ENCODE measurements at regions not wholly inside any gene's neighbourhood (a gene's known extent, or its start where the extent isn't known, plus 50 kb on each side); places are given as distances from the start of the nearest gene placed in this dataset.

DNA sequence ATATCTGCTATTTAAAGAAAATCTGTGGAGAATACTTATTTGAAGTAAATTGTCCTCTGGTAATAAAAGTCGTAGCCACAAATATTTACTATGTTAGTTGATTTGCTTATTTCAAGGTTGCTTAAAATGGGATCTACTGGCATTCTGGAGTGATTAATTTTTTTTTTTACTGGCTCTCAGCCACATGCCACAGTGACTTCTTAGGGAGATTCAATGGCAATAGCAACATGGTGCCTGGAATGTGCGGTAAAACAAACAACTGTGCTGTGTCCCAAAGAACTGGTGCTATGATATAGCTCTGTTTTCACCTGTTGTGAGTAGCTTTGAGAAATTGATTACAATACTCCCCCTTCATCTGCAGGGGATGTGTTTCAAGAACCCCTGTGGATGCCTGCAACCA, 324.3 kb downstream of the GPAT3 start:
- H3K9me3 Mint-ChIP-seq = peaks cover 0 to 3% of the 10 kb centered on the region in 2 donors

DNA sequence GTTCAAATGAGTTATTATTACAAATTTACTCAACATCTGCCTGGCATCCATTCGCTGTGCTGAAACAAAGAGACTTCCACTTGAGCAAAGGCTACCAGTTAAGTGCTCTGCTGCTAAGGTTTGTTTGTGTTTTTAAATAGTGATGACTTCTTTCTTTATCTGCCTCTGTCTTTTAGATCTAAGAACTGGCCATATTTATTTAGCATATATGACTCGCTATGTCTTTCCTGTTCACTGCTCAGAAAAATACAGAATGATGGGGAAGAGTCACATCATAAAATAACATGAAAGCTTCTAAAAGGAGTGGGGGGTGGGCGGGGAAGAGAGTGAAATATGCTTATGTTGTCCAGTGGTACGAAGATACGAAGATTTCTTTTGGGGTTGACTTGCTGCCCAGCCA, 322.2 kb downstream of the GPAT3 start:
- H3K27ac Mint-ChIP-seq = no peak overlapping the region
- DNase-seq (no peak), ATAC-seq (replicated peaks) (no peak)
- H3K27me3 Mint-ChIP-seq = peaks cover 0 to 11% of the 10 kb centered on the region in 2 donors
- peaks cover 0 to 3% of the 10 kb centered on the region in 2 donors for H3K9me3 Mint-ChIP-seq
- no peaks in the 10 kb centered on the region for H3K36me3 Mint-ChIP-seq (ENCODE audit: insufficient read depth)
- H3K4me3 Mint-ChIP-seq = no peak overlapping the region
- H3K4me1 Mint-ChIP-seq (ENCODE audit: low read depth in 2 of 2) = no peaks in the 10 kb centered on the region

More for the DNA sequence above, 324.3 kb downstream of the GPAT3 start:
- H3K36me3 Mint-ChIP-seq (ENCODE audit: insufficient read depth) = no peaks in the 10 kb centered on the region
- H3K4me3 Mint-ChIP-seq = no peak overlapping the region
- DNase-seq = no peak
- ATAC-seq (replicated peaks) = no peak
- peaks cover 0 to under 1% of the 10 kb centered on the region in 2 donors for H3K27me3 Mint-ChIP-seq
- no peak overlapping the region for H3K27ac Mint-ChIP-seq
- H3K4me1 Mint-ChIP-seq (ENCODE audit: low read depth in 2 of 2) = no peaks in the 10 kb centered on the region

DNA sequence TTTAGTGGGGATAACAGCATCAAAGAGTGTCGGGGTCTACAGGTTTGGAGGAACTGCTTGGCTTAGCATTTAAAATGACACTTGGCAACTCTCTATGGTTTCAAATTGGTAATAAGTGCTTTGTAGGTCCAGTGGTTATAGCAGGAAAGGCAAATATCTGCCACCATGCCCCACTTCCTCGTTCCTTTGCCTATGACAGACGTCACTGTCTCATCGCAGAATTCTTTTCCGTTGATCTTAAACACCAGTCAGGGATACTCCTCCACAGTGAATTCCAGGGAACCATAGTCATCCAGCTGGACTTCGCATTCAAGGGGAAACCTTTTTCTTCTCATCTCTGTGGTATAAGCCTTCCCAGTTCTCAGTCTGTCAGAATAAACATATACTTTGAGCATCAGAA, 319.1 kb downstream of the GPAT3 start:
- ATAC-seq (replicated peaks) (no peak), DNase-seq (no peak)
- H3K27ac Mint-ChIP-seq = no peak overlapping the region
- no peaks in the 10 kb centered on the region for H3K9me3 Mint-ChIP-seq
- H3K4me1 Mint-ChIP-seq (ENCODE audit: low read depth in 2 of 2) = no peaks in the 10 kb centered on the region
- no peak overlapping the region for H3K4me3 Mint-ChIP-seq
- H3K27me3 Mint-ChIP-seq = peaks cover 5 to 25% of the 10 kb centered on the region in 2 donors
- no peaks in the 10 kb centered on the region for H3K36me3 Mint-ChIP-seq (ENCODE audit: insufficient read depth)

- H3K4me3 Mint-ChIP-seq = no peak overlapping the region
- no peaks in the 10 kb centered on the region for H3K4me1 Mint-ChIP-seq (ENCODE audit: low read depth in 2 of 2)
- H3K27ac Mint-ChIP-seq = no peak overlapping the region
- DNase-seq (no peak), ATAC-seq (replicated peaks) (no peak)
- H3K36me3 Mint-ChIP-seq (ENCODE audit: insufficient read depth) = no peaks in the 10 kb centered on the region
- peaks cover 0 to 3% of the 10 kb centered on the region in 2 donors for H3K9me3 Mint-ChIP-seq
- H3K27me3 Mint-ChIP-seq = peaks cover 5 to 31% of the 10 kb centered on the region in 2 donors
Observed at GRCh38 chr4:83852085-83852451, 316.2 kb downstream of the GPAT3 start.

- H3K27me3 Mint-ChIP-seq = peaks cover 5 to 31% of the 10 kb centered on the region in 2 donors
- no peak for DNase-seq
- no peaks in the 10 kb centered on the region for H3K4me1 Mint-ChIP-seq (ENCODE audit: low read depth in 2 of 2)
- no peak overlapping the region for H3K27ac Mint-ChIP-seq
- ATAC-seq (replicated peaks) = no peak
- no peak overlapping the region for H3K4me3 Mint-ChIP-seq
- peaks cover 0 to 3% of the 10 kb centered on the region in 2 donors for H3K9me3 Mint-ChIP-seq
- no peaks in the 10 kb centered on the region for H3K36me3 Mint-ChIP-seq (ENCODE audit: insufficient read depth)
Observed at GRCh38 chr4:83851261-83852084, 315.6 kb downstream of the GPAT3 start.

- H3K27ac Mint-ChIP-seq = no peak overlapping the region
- H3K36me3 Mint-ChIP-seq (ENCODE audit: insufficient read depth) = no peaks in the 10 kb centered on the region
- DNase-seq (no peak), ATAC-seq (replicated peaks) (no peak)
- no peak overlapping the region for H3K4me3 Mint-ChIP-seq
- H3K27me3 Mint-ChIP-seq = peaks cover 5 to 31% of the 10 kb centered on the region in 2 donors
- H3K4me1 Mint-ChIP-seq (ENCODE audit: low read depth in 2 of 2) = no peaks in the 10 kb centered on the region
- H3K9me3 Mint-ChIP-seq = peaks cover 0 to 3% of the 10 kb centered on the region in 2 donors
Observed at GRCh38 chr4:83850435-83850834, 314.5 kb downstream of the GPAT3 start.

DNA sequence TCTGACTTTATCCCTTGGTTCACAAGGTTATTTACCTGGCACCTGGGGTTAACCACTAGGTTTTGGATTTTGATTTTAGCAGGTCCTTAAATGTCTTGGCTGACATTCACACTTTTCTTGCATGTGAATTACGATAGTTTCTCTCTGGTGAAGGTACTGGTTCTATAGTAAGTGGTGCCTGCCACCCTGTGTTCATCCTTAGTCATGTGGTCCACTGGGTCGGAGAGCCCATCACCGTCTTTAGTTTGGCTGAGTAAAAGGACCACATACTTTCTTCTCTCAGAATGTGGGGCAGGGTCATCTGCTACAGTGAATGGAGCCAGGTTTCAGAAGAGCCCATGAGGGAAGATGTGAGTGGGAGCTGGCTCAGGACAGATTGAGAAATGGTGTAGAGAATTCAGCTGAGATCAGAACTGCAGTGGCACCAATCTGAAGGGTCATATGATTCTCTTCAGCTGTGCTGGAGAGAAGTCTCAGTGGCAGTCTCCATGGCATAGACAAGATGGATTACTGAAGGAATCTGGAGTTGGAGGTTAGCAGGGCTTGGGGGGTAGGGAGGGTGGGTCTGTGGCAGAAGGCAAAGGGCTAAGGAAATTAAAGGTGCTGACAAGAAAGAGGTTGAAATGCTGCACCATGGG, 310.4 kb downstream of the GPAT3 start:
- no peak for DNase-seq
- no peaks in the 10 kb centered on the region for H3K4me1 Mint-ChIP-seq (ENCODE audit: low read depth in 2 of 2)
- H3K27ac Mint-ChIP-seq = no peak overlapping the region
- peaks cover 0 to 3% of the 10 kb centered on the region in 2 donors for H3K9me3 Mint-ChIP-seq
- H3K4me3 Mint-ChIP-seq = no peak overlapping the region
- no peak for ATAC-seq (replicated peaks)
- H3K27me3 Mint-ChIP-seq = peaks cover 0 to 9% of the 10 kb centered on the region in 2 donors
- H3K36me3 Mint-ChIP-seq (ENCODE audit: insufficient read depth) = no peaks in the 10 kb centered on the region

DNA sequence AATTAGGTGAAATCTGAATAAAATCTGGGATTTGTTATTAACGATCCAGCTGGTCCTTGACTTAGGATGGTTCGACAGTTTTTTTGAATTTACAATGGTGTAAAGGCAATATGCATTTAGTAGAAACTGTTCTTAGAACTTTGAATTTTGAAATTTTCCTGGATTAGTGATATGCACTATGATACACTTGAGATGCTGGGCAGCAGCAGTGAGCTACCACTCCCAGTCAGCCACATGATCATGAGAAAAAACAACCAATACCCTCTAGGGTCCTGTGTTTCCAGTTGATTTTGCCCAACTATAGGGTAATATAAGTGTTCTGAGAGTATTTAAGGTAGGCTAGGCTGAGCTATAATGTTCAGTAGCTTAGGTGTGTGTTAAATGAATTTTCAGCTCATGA, 303.7 kb downstream of the GPAT3 start:
- Mint-ChIP-seq H3K9me3 (no peaks in the 10 kb centered on the region), H3K27me3 (no peaks in the 10 kb centered on the region), H3K4me1 (ENCODE audit: low read depth in 2 of 2) (no peaks in the 10 kb centered on the region), H3K36me3 (ENCODE audit: insufficient read depth) (no peaks in the 10 kb centered on the region), H3K4me3 (no peak overlapping the region), H3K27ac (no peak overlapping the region)
- ATAC-seq (replicated peaks) = no peak
- DNase-seq = no peak

GRCh38 chr4:83837614-83838308, 301.9 kb downstream of the GPAT3 start:
- ATAC-seq (replicated peaks) = no peak
- no peaks in the 10 kb centered on the region for H3K27me3 Mint-ChIP-seq
- no peaks in the 10 kb centered on the region for H3K4me1 Mint-ChIP-seq (ENCODE audit: low read depth in 2 of 2)
- no peaks in the 10 kb centered on the region for H3K36me3 Mint-ChIP-seq (ENCODE audit: insufficient read depth)
- no peak overlapping the region for H3K4me3 Mint-ChIP-seq
- no peak for DNase-seq
- no peak overlapping the region for H3K27ac Mint-ChIP-seq
- H3K9me3 Mint-ChIP-seq = no peaks in the 10 kb centered on the region

GRCh38 chr4:83833920-83834319, 298.0 kb downstream of the GPAT3 start:
- no peaks in the 10 kb centered on the region for H3K4me1 Mint-ChIP-seq (ENCODE audit: low read depth in 2 of 2)
- no peak for ATAC-seq (replicated peaks)

GRCh38 chr4:83832110-83832825, 296.4 kb downstream of the GPAT3 start:
- Mint-ChIP-seq H3K4me1 (ENCODE audit: low read depth in 2 of 2) (no peaks in the 10 kb centered on the region), H3K27ac (no peak overlapping the region), H3K36me3 (ENCODE audit: insufficient read depth) (no peaks in the 10 kb centered on the region), H3K27me3 (no peaks in the 10 kb centered on the region), H3K4me3 (no peak overlapping the region), H3K9me3 (peaks cover 0 to 3% of the 10 kb centered on the region in 2 donors)
- no peak for DNase-seq
- ATAC-seq (replicated peaks) = no peak

More at GRCh38 chr4:83833920-83834319, 298.0 kb downstream of the GPAT3 start:
- H3K27me3 Mint-ChIP-seq = no peaks in the 10 kb centered on the region
- H3K4me3 Mint-ChIP-seq = no peak overlapping the region
- H3K9me3 Mint-ChIP-seq = no peaks in the 10 kb centered on the region
- no peak for DNase-seq
- no peaks in the 10 kb centered on the region for H3K36me3 Mint-ChIP-seq (ENCODE audit: insufficient read depth)
- H3K27ac Mint-ChIP-seq = no peak overlapping the region

DNA sequence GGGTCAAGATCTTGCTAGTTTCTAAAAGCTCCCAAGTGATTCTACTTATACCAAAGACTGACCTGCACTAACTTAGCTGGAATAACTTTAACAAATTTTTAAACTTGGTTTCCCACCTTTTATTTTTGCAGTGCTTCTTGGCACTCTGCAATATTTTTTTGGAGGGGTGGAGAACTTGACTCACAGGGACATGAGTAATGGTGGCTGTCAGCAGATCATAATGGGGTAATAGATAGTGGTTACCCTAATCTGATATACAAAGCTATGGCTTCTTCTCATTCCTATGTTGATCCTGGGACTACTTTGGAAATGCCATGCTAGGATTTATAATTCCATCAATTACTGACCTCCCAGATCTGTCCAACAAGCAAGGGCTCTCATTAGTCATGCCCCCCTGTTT, 295.7 kb downstream of the GPAT3 start:
- ATAC-seq (replicated peaks) (no peak), DNase-seq (no peak)
- Mint-ChIP-seq H3K4me3 (no peak overlapping the region), H3K9me3 (peaks cover 0 to 3% of the 10 kb centered on the region in 2 donors), H3K36me3 (ENCODE audit: insufficient read depth) (no peaks in the 10 kb centered on the region), H3K27me3 (no peaks in the 10 kb centered on the region), H3K4me1 (ENCODE audit: low read depth in 2 of 2) (no peaks in the 10 kb centered on the region), H3K27ac (no peak overlapping the region)

GRCh38 chr4:83830138-83830888, 294.4 kb downstream of the GPAT3 start:
- DNase-seq (no peak), ATAC-seq (replicated peaks) (no peak)
- Mint-ChIP-seq H3K27me3 (no peaks in the 10 kb centered on the region), H3K36me3 (ENCODE audit: insufficient read depth) (no peaks in the 10 kb centered on the region), H3K9me3 (peaks cover 0 to 3% of the 10 kb centered on the region in 2 donors), H3K4me1 (ENCODE audit: low read depth in 2 of 2) (no peaks in the 10 kb centered on the region), H3K4me3 (no peak overlapping the region), H3K27ac (no peak overlapping the region)
